ENCODE measurements at regions not wholly inside any gene's neighbourhood (a gene's known extent, or its start where the extent isn't known, plus 50 kb on each side); places are given as distances from the start of the nearest gene placed in this dataset.

DNA sequence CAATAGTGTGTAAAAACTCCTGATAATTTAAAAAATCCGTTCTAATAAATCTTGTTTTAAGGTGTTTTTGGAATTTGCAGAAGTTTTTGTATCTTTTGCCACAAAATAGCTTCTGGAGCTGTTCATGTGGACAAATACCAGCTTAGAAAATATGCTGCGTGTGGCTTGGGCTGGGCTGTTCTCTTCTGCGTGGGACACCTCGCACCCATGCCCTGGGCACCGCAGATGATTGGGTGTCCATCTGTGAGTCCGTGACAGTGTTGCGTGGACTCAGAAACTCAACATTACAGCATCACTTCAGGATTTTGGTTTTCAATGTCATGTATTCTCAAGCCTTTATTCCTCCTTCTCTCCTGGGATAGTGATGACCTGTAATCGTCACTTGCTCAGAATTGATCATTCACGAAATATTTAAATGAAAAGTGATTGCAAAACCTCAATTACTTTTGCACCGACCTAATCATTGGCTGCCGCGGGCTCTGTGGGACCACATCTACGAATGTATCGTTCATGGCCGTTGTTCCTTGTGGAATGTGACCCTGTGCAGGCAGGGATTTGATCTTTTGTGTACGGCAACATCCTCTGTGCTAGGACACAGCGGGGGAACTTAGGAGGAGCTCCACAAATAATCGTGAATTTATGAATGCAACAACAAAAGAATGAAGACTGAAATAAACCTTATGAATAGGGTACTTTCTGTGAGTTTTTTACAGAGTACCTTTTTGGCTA is 210.3 kb upstream of the FOXF1 start:
- TF ChIP-seq, protein P1, sequence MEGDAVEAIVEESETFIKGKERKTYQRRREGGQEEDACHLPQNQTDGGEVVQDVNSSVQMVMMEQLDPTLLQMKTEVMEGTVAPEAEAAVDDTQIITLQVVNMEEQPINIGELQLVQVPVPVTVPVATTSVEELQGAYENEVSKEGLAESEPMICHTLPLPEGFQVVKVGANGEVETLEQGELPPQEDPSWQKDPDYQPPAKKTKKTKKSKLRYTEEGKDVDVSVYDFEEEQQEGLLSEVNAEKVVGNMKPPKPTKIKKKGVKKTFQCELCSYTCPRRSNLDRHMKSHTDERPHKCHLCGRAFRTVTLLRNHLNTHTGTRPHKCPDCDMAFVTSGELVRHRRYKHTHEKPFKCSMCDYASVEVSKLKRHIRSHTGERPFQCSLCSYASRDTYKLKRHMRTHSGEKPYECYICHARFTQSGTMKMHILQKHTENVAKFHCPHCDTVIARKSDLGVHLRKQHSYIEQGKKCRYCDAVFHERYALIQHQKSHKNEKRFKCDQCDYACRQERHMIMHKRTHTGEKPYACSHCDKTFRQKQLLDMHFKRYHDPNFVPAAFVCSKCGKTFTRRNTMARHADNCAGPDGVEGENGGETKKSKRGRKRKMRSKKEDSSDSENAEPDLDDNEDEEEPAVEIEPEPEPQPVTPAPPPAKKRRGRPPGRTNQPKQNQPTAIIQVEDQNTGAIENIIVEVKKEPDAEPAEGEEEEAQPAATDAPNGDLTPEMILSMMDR (IDR thresholded peaks at IDR 0.05): no peak
- H3K27me3 ChIP-seq: peaks cover 85% of the 10 kb centered on the region
- no peaks in the 10 kb centered on the region for H3K4me1 ChIP-seq (ENCODE audit: control insufficient read depth in 1 of 2, insufficient read depth in 1 of 2, low read depth in 1 of 2, low read length in 1 of 2)
- H3K9me3 ChIP-seq: no peaks in the 10 kb centered on the region
- no peak overlapping the region for H3K4me3 ChIP-seq (ENCODE audit: low read depth in 1 of 2, low read length in 1 of 2)
- no peaks in the 10 kb centered on the region for H3K36me3 ChIP-seq
- H3K27ac ChIP-seq: no peak overlapping the region

- H3K27ac ChIP-seq: no peak overlapping the region
- no peaks in the 10 kb centered on the region for H3K9me3 ChIP-seq
- TF ChIP-seq, protein P1 (IDR thresholded peaks at IDR 0.05): no peak
- H3K36me3 ChIP-seq: no peaks in the 10 kb centered on the region
- H3K4me3 ChIP-seq (ENCODE audit: low read depth in 1 of 2, low read length in 1 of 2): no peak overlapping the region
- no peaks in the 10 kb centered on the region for H3K4me1 ChIP-seq (ENCODE audit: control insufficient read depth in 1 of 2, insufficient read depth in 1 of 2, low read depth in 1 of 2, low read length in 1 of 2)
- peaks cover 82% of the 10 kb centered on the region for H3K27me3 ChIP-seq
Measured at GRCh38 chr16:86300746-86301481, 209.4 kb upstream of the FOXF1 start.

DNA sequence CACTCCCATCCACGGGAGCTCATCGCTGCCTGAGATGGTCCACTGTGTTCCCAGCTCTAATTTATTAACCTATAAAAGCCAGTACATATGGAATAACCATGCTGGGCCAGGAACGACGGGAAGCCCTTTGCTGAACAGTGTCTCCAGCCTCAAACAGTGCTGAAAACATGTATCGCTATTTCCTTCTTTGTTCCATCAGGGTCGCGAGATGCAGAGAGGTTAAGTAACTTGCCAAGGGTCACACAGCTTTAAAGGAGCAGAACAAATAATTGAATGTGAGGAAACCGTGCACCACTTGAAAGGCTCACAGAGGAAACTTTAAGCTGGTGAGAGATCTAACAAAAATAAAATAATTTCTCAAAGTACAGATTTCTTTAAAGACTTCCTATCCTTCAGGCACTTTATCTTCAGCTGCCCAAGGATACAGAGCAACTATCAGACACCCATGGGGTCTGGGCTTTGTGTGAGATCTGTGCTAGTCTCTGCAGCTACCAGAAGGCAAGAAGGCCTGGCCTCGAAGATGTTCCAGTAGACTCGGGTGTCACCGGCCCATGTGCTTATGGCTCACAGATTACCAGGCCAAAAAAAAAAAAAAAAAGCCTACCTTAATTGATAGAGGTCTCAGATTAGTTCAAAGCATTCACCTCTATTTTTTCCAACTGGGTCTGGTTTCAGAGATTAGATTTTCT is 207.8 kb upstream of the FOXF1 start:
- no peak overlapping the region for H3K27ac ChIP-seq
- H3K9me3 ChIP-seq: no peaks in the 10 kb centered on the region
- H3K27me3 ChIP-seq: peaks cover 69% of the 10 kb centered on the region
- no peak overlapping the region for H3K4me3 ChIP-seq (ENCODE audit: low read depth in 1 of 2, low read length in 1 of 2)
- no peaks in the 10 kb centered on the region for H3K36me3 ChIP-seq
- no peaks in the 10 kb centered on the region for H3K4me1 ChIP-seq (ENCODE audit: control insufficient read depth in 1 of 2, insufficient read depth in 1 of 2, low read depth in 1 of 2, low read length in 1 of 2)
- TF ChIP-seq, protein P1 (IDR thresholded peaks at IDR 0.05): no peak

GRCh38 chr16:86303787-86304678 is 206.3 kb upstream of the FOXF1 start:
- Histone ChIP-seq H3K4me3 (ENCODE audit: low read depth in 1 of 2, low read length in 1 of 2) (no peak overlapping the region), H3K27ac (no peak overlapping the region), H3K4me1 (ENCODE audit: control insufficient read depth in 1 of 2, insufficient read depth in 1 of 2, low read depth in 1 of 2, low read length in 1 of 2) (no peaks in the 10 kb centered on the region), H3K36me3 (no peaks in the 10 kb centered on the region), H3K27me3 (peaks cover 54% of the 10 kb centered on the region), H3K9me3 (no peaks in the 10 kb centered on the region)
- TF ChIP-seq, protein P1 (IDR thresholded peaks at IDR 0.05): no peak

DNA sequence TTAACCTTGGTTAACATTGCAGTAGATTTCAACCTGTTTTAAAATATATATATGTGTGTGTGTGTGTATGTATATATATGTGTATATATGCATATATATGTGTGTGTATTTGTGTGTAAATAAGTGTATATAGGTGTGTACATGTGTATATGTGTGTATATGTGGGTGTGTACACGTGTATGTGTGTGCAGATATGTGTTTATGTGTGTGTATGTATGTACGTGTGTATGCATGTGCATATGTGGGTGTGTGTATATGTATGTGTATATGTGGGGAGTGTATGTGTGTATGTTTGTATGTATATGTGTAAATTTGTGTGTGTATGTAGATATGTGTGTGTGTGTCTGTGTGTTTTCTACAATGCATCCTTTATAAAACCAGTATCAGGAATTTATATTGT is 205.5 kb upstream of the FOXF1 start:
- H3K4me1 ChIP-seq (ENCODE audit: control insufficient read depth in 1 of 2, insufficient read depth in 1 of 2, low read depth in 1 of 2, low read length in 1 of 2): no peaks in the 10 kb centered on the region
- no peaks in the 10 kb centered on the region for H3K9me3 ChIP-seq
- no peaks in the 10 kb centered on the region for H3K36me3 ChIP-seq
- TF ChIP-seq, protein P1 (IDR thresholded peaks at IDR 0.05): no peak
- H3K27me3 ChIP-seq: peaks cover 46% of the 10 kb centered on the region
- H3K27ac ChIP-seq: no peak overlapping the region
- no peak overlapping the region for H3K4me3 ChIP-seq (ENCODE audit: low read depth in 1 of 2, low read length in 1 of 2)

Measured in neutrophil (primary cell).